GM12878 (cell line): ENCODE measurements at regions not wholly inside any gene's neighbourhood (a gene's known extent, or its start where the extent isn't known, plus 50 kb on each side); places are given as distances from the start of the nearest gene placed in this dataset.

Experiments
- ATAC-seq: fragments of 200-7000 bp; cut with Tn5 transposase; 3 replicates; pipeline ENCODE4 v1.9.1; 2020; ENCODE audit warnings: mild to moderate bottlenecking, moderate library complexity
- BruUV-seq: library from RNA; stranded (reverse); fragments of 400-500 nt; replicated peaks from 2 replicates; lab custom pipeline; 2021; lab: Mats Ljungman, UMichigan
- CTCF ChIA-PET: fragments of 300-600 bp; sonication (Branson Sonifier 250); formaldehyde crosslinking; extraction: SDS; loops from one replicate; lab custom pipeline; 2021; ENCODE audit warnings: inconsistent platforms; lab: Yijun Ruan, JAX
- POLR2A ChIA-PET: fragments of 350-600 bp; formaldehyde crosslinking; extraction: SDS; loops from one replicate; lab custom pipeline; 2021; ENCODE audit warnings: inconsistent platforms; lab: Charles Lee
- RAD21 ChIA-PET: fragments of 300-600 bp; sonication (Branson Sonifier 250); formaldehyde crosslinking; loops from one replicate; lab custom pipeline; 2023; ENCODE audit warnings: antibody characterized with exemption; ENCODE audit not compliant: unreplicated experiment; lab: Charles Lee
- SMC1A ChIA-PET: fragments of 300-600 bp; sonication (Branson Sonifier 250); formaldehyde crosslinking; loops from one replicate; lab custom pipeline; 2023; ENCODE audit not compliant: unreplicated experiment, uncharacterized antibody; lab: Charles Lee
- DNase-seq: peaks from one replicate; pipeline ENCODE4 v3.0.0-alpha.2; 2011; ENCODE audit warnings: low read depth, low spot score
- FAIRE-seq: peaks from 3 replicates; lab custom pipeline; 2011; peaks lifted over from hg19 to GRCh38; lab: Jason Lieb, UNC
- H2AFZ ChIP-seq: 2 replicates; pipeline ENCODE4 v1.6.0; 2011; ENCODE audit warnings: low read depth, low read length, control low read depth; ENCODE audit not compliant: control insufficient read depth
- H3K27ac ChIP-seq: 2 replicates; pipeline ENCODE4 v1.5.1; 2011; ENCODE audit warnings: control low read depth; ENCODE audit not compliant: control insufficient read depth, insufficient read depth
- H3K27me3 ChIP-seq, 2 experiments: replicated peaks in 1 of 2; 2 replicates each; pipeline versions ENCODE4 v1.6.0 to v1.6.1; 2011; ENCODE audit warnings: low read length in 1 of 2; ENCODE audit not compliant: control insufficient read depth in 2 of 2, insufficient read depth in 2 of 2
- H3K36me3 ChIP-seq, 2 experiments: 2 replicates each; pipeline ENCODE4 v1.5.1; 2011; ENCODE audit warnings: low read length in 1 of 2; ENCODE audit not compliant: control insufficient read depth in 2 of 2, insufficient read depth in 2 of 2
- H3K4me1 ChIP-seq: 2 replicates; pipeline ENCODE4 v1.6.1; 2011; ENCODE audit warnings: mild to moderate bottlenecking, low read length, moderate library complexity, mixed read lengths; ENCODE audit not compliant: control insufficient read depth, insufficient read depth
- H3K4me2 ChIP-seq: 2 replicates; pipeline ENCODE4 v1.6.0; 2011; ENCODE audit warnings: control low read depth; ENCODE audit not compliant: control insufficient read depth, insufficient read depth
- H3K4me3 ChIP-seq: fragments of 200-600 bp; sonication (generic); 2 replicates; pipeline ENCODE4 v1.5.1; 2016
- H3K79me2 ChIP-seq: 2 replicates; pipeline ENCODE4 v1.6.0; 2011; ENCODE audit warnings: low read length; ENCODE audit not compliant: control insufficient read depth, insufficient read depth
- H3K9ac ChIP-seq: 2 replicates; pipeline ENCODE4 v1.8.0; 2011; ENCODE audit warnings: low read length, control low read depth, mixed read lengths; ENCODE audit not compliant: control insufficient read depth, insufficient read depth
- H3K9me3 ChIP-seq: replicated peaks from 3 replicates; pipeline ENCODE4 v1.5.1; 2011; ENCODE audit warnings: mild to moderate bottlenecking, low read length; ENCODE audit not compliant: control insufficient read depth, insufficient read depth
- H4K20me1 ChIP-seq: 2 replicates; pipeline ENCODE4 v1.6.0; 2011; ENCODE audit not compliant: control insufficient read depth, insufficient read depth
- ASH2L ChIP-seq: fragments of 300-600, 200-600 bp; sonication (generic); IDR thresholded peaks from 2 replicates; pipeline ENCODE4 v1.6.1; 2017; ENCODE audit warnings: low read depth, mild to moderate bottlenecking, borderline replicate concordance
- BACH1 ChIP-seq: fragments of 450-650 bp; IDR thresholded peaks from 2 replicates; pipeline ENCODE4 v1.6.1; 2017; ENCODE audit warnings: mild to moderate bottlenecking, borderline replicate concordance
- BHLHE40 ChIP-seq, 2 experiments: fragments of 450-650 bp in 1 of 2; IDR thresholded peaks; 2 replicates each; pipeline ENCODE4 v1.6.1; 2011 to 2017; ENCODE audit warnings: low read depth in 2 of 2, borderline replicate concordance in 1 of 2, improper control_type of control experiment in 1 of 2, low read length in 1 of 2, mild to moderate bottlenecking in 1 of 2
- CREM ChIP-seq: IDR thresholded peaks from 2 replicates; pipeline ENCODE4 v1.6.1; 2014; ENCODE audit warnings: antibody characterized with exemption, low read depth
- FOS ChIP-seq: IDR thresholded peaks from 3 replicates; pipeline ENCODE4 v1.6.1; 2011; ENCODE audit warnings: borderline replicate concordance; ENCODE audit not compliant: insufficient read length; ENCODE audit errors: extremely low read depth
- JUND ChIP-seq: IDR thresholded peaks from 2 replicates; pipeline ENCODE4 v1.6.1; 2012; ENCODE audit warnings: low read depth, mild to moderate bottlenecking, low read length, improper control_type of control experiment, moderate library complexity
- LARP7 ChIP-seq: fragments of 450-650 bp; IDR thresholded peaks from 2 replicates; pipeline ENCODE4 v1.6.1; 2017; ENCODE audit warnings: mild to moderate bottlenecking
- MTA2 ChIP-seq: fragments of 450-650 bp; IDR thresholded peaks from 2 replicates; pipeline ENCODE4 v1.6.1; 2016; ENCODE audit warnings: low read depth, mild to moderate bottlenecking, moderate library complexity
- MTA3 ChIP-seq: IDR thresholded peaks from 2 replicates; pipeline ENCODE4 v1.6.1; 2012; ENCODE audit warnings: low read length, inconsistent platforms, borderline replicate concordance
- NFYB ChIP-seq: IDR thresholded peaks from 2 replicates; pipeline ENCODE4 v1.6.1; 2011; ENCODE audit warnings: low read depth, mild to moderate bottlenecking, low read length, improper control_type of control experiment, moderate library complexity; ENCODE audit not compliant: insufficient read depth
- POLR2A ChIP-seq: IDR thresholded peaks from 2 replicates; pipeline ENCODE4 v1.6.1; 2011; ENCODE audit warnings: low read depth, mild to moderate bottlenecking, low read length
- RAD51 ChIP-seq: fragments of 450-650 bp; IDR thresholded peaks from 2 replicates; pipeline ENCODE4 v1.6.1; 2016; ENCODE audit warnings: moderate library complexity, mild to moderate bottlenecking, inconsistent platforms
- SMAD1 ChIP-seq: fragments of 450-650 bp; IDR thresholded peaks from 2 replicates; pipeline ENCODE4 v1.6.1; 2018; ENCODE audit warnings: mild to moderate bottlenecking, low read depth; ENCODE audit not compliant: partially characterized antibody
- STAT3 ChIP-seq: IDR thresholded peaks from 2 replicates; pipeline ENCODE4 v1.6.1; 2011; ENCODE audit warnings: low read depth, low read length, improper control_type of control experiment
- SUPT20H ChIP-seq: IDR thresholded peaks from 2 replicates; pipeline ENCODE4 v1.6.1; 2011; ENCODE audit warnings: low read depth, mild to moderate bottlenecking, low read length, moderate library complexity, borderline replicate concordance; ENCODE audit not compliant: control insufficient read depth
- WRNIP1 ChIP-seq: IDR thresholded peaks from 2 replicates; pipeline ENCODE4 v1.6.1; 2011; ENCODE audit warnings: low read depth, low read length, improper control_type of control experiment, borderline replicate concordance
- ZBED1 ChIP-seq: IDR thresholded peaks from 2 replicates; pipeline ENCODE4 v1.6.1; 2016; ENCODE audit warnings: borderline replicate concordance
- WGBS: methylation state at CpG from one replicate; pipeline ENCODE4 v1.1.6; 2016; ENCODE audit warnings: low lambda C conversion rate; ENCODE audit not compliant: insufficient replicate concordance, insufficient coverage; ENCODE audit errors: missing lambda C conversion rate; 5-methylcytosine and 5-hydroxymethylcytosine counted together
- in situ Hi-C: fragments of 300-500 bp; cut with MboI; formaldehyde crosslinking; loops from 9 replicates; pipeline ENCODE4 v1.14.3; 2018; ENCODE audit warnings: mixed read lengths
- intact Hi-C: fragments of 100-400 bp; cut with micrococcal nuclease; formaldehyde crosslinking; loops from one replicate; pipeline ENCODE4 v1.14.2; 2022; ENCODE audit not compliant: unreplicated experiment

GRCh38 chr10:31171402-31172083 lies 139.9 kb upstream of the ZNF438 start:
- peak; percentile 67 for TF ChIP-seq RAD51
- no peak for TF ChIP-seq CREM
- peak in 1 of 2 experiments; percentile 33; a peak in 1 of 4 replicates for TF ChIP-seq BHLHE40 (IDR thresholded peaks at IDR 0.05; ENCODE audit: borderline replicate concordance in 1 of 2, low read depth in 2 of 2, low read length in 1 of 2)
- no peak for TF ChIP-seq MTA2
- no peaks in the 10 kb centered on the region for H4K20me1 ChIP-seq
- RAD21 ChIA-PET, result interaction anchor here (0.5 kb wide), 1 partner anchor 12 kb away, joined by 3 read pairs; no protein-coding TSS in a partner anchor
- no peaks in the 10 kb centered on the region; the same call in 2 of the 3 replicates for H3K9me3 ChIP-seq
- H3K79me2 ChIP-seq, result no peaks in the 10 kb centered on the region
- SMC1A ChIA-PET, result no interaction called here
- no peaks in the 10 kb centered on the region for H3K27me3 ChIP-seq
- POLR2A ChIA-PET, result no interaction called here
- WGBS, result 51% methylated on average over 4 of the region's 4 CpGs
- CTCF ChIA-PET, result no interaction called here
- no peak overlapping the region for H3K27ac ChIP-seq
- no peak overlapping the region for H3K4me3 ChIP-seq
- DNase-seq, result no peak
- in situ Hi-C loops, result no loop called here
- intact Hi-C loops, result no loop called here
- no peak overlapping the region for H3K9ac ChIP-seq
- H3K4me2 ChIP-seq, result no peak overlapping the region
- no peak overlapping the region for H2AFZ ChIP-seq
- BruUV-seq, result no TSS peak
- H3K36me3 ChIP-seq, result no peaks in the 10 kb centered on the region
- FAIRE-seq, result no peak
- no peak for ATAC-seq
- H3K4me1 ChIP-seq, result no peaks in the 10 kb centered on the region

- Histone ChIP-seq H4K20me1 (no peaks in the 10 kb centered on the region), H2AFZ (no peak overlapping the region), H3K27me3 (no peaks in the 10 kb centered on the region), H3K27ac (no peak overlapping the region), H3K4me3 (no peak overlapping the region), H3K9me3 (no peaks in the 10 kb centered on the region; the same call in 2 of the 3 replicates), H3K4me2 (no peak overlapping the region), H3K9ac (no peak overlapping the region), H3K79me2 (no peaks in the 10 kb centered on the region), H3K36me3 (no peaks in the 10 kb centered on the region), H3K4me1 (no peaks in the 10 kb centered on the region)
- ChIA-PET RAD21 (no interaction called here), POLR2A (interaction anchor here (0.6 kb wide), 1 partner anchor 809 kb away, joined by 3 read pairs; no protein-coding TSS in a partner anchor), SMC1A (interaction anchor here (0.8 to 0.9 kb wide), 2 partner anchors 19 to 137 kb away, joined by 3 read pairs; no protein-coding TSS in a partner anchor), CTCF (no interaction called here)
- in situ Hi-C loops (no loop called here), intact Hi-C loops (no loop called here)
- FAIRE-seq, result no peak
- no peak for DNase-seq
- WGBS, result 50% methylated on average over 1 of the region's 1 CpG
- no peak for ATAC-seq
- BruUV-seq, result no TSS peak
- TF ChIP-seq JUND (no peak), LARP7 (no peak), MTA2 (no peak), POLR2A (no peak), SUPT20H (no peak), STAT3 (no peak), WRNIP1 (no peak), FOS (no peak), MTA3 (no peak), ZBED1 (no peak), SMAD1 (no peak), ASH2L (no peak), BACH1 (no peak), NFYB (no peak)
Observed at GRCh38 chr10:31172925-31173324, 141.3 kb upstream of the ZNF438 start.
